ENCODE measurements at regions not wholly inside any gene's neighbourhood (a gene's known extent, or its start where the extent isn't known, plus 50 kb on each side); places are given as distances from the start of the nearest gene placed in this dataset.

GRCh38 chr5:68618501-68618900, 402.9 kb downstream of the PIK3R1 start:
- no peak for DNase-seq

- DNase-seq, result no peak
Measured at GRCh38 chr5:68627001-68627400, 411.4 kb downstream of the PIK3R1 start.

GRCh38 chr5:68628082-68628814, 412.7 kb downstream of the PIK3R1 start:
- no peak for DNase-seq

GRCh38 chr5:68630354-68630753, 414.8 kb downstream of the PIK3R1 start:
- DNase-seq, result no peak

GRCh38 chr5:68631884-68632283, 416.3 kb downstream of the PIK3R1 start:
- DNase-seq, result no peak

GRCh38 chr5:68641211-68641610, 425.7 kb downstream of the PIK3R1 start:
- no peak for DNase-seq

GRCh38 chr5:68643064-68643463, 427.5 kb downstream of the PIK3R1 start:
- DNase-seq, result no peak

- no peak for DNase-seq
Measured at GRCh38 chr5:68644971-68645370, 429.4 kb downstream of the PIK3R1 start.

- no peak for DNase-seq
Measured at GRCh38 chr5:68646144-68646543, 430.6 kb downstream of the PIK3R1 start.

- DNase-seq, result no peak
Measured at GRCh38 chr5:68647743-68648142, 432.2 kb downstream of the PIK3R1 start.

GRCh38 chr5:68648944-68649857, 433.6 kb downstream of the PIK3R1 start:
- DNase-seq, result no peak

- DNase-seq, result no peak
Measured at GRCh38 chr5:68652534-68652965, 437.0 kb downstream of the PIK3R1 start.

DNA sequence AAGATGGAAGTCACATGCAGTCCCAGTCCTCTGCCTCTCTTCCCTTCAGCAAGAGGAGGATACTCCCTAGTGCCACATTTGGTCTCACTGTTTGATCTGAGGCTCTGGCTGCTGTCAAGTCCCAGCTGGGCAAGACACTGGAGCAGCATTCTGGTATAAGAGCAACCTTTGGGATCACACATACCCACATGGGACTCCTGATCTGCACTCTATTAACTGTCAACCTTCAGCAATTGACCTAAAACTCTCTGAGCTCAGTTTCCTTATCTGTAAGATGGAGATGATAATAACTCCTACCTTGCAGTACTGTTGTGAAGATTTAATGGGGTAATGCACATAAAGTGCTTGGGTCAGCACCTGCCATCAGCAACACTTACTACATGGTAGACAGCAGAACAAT, 437.9 kb downstream of the PIK3R1 start:
- DNase-seq, result no peak

DNA sequence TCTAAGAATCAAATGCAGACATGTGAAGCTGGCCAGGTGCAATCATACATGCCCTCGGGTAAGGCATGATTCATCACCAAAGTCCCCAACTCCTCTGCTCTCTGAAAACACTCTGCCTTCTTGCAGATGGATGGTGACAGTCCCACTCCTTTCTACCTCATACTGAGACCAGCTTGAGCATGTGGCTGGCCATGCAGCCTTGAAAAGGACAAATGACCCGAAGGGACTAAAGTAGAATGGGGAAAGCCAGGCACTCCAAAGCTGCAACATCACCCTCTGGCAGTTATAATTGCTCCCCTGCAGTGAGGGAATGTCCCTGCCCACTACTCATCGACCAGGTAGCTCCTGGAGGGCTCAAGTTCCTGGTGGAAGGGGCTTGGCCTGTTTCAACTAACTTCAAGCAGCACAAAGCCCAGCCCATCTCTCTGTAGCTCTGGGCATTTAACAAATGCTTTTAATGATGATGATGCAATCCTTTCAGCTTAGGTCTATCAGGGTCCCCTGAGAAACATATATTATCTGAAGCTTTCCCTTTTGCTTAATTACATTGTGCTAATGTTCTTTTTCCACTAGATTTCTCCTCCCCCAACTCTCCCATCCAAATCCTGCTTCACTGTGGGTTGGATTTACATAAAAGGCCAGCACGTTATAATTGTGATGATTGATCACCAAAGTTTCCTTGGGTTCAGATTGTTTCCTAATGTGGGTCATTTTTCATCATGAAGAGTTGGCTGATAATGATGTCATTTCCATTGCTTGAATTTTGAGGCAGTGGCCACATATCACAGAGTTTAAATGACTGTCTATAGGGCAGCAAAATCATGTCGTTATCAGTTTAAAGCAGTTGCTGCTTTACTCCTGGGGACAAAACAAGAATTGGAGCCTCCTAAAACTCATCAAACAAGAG, 436.5 kb upstream of the SLC30A5 start:
- DNase-seq, result no peak

- no peak for DNase-seq
Measured at GRCh38 chr5:68658810-68659372, 434.9 kb upstream of the SLC30A5 start.

GRCh38 chr5:68659881-68660280, 433.9 kb upstream of the SLC30A5 start:
- DNase-seq, result no peak

DNA sequence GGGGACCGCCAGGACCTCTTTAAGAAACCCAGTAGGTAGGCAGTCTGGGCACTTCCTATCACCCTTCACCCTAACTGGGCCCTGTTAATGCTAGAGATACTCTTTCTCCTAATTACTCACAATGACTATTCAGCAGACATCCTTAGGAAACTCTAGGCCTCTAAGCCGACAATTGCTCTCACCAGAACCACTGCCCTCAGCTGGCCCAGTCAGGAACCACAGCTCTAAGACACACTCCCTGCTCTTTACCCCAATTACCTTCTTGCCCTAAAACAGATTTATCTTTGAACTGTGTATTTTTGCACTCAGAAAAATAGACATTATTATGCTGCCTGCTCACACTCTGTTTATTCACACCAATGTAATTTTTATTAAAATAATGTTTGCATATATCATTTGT, 432.6 kb upstream of the SLC30A5 start:
- no peak for DNase-seq

GRCh38 chr5:68662804-68663307, 431.0 kb upstream of the SLC30A5 start:
- DNase-seq, result no peak

- no peak for DNase-seq
Measured at GRCh38 chr5:68669864-68670575, 423.8 kb upstream of the SLC30A5 start.

DNA sequence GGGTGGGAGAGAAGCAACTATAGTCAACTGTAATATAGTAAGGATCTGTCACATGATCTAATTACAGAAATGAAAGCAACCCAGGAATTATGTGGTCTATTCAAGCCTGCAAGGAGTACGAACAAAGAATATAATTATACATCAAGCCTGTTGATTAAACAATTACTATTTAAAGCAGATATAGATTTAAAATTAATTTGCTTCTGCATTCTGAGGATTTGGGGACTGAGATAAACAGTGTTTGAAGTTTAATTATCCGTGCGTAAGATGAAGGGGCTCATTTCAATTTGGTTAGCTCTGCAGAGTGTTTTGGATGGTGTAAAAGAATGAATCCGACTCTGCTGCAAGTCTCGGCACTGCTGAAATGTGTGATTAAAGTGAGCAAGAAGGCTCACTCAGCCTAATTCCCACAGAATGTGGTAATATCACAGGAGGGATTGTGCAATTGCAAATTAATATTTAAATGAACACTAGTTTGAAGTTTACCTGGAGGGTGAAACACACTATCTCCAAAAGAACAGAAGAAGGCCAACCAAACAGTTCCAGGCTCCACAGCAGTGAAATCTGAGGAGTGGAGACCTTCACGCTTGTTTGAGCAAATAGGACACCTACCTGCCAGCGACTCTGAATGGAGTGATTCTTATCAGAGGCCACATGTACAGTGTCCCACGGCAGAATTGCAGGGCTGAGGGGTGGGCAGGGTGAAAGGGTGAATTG, 420.6 kb upstream of the SLC30A5 start:
- DNase-seq, result no peak

DNA sequence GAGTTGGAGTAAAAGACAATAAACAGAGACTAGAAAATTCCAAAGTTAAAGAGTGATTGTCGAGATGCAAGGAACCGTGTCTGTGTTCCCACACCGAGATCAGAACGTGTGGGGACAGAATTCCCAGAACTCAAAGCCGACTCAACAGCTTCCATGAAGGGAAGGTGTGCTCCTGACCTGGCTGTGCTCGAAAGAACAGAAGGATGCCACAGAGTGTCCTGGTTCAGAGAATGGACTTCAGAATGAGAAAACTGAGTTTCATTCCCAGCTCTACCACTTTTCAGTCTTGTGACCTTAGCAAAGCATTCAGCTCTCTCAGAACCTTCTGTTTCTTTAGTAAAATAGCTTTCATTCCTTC, 420.0 kb upstream of the SLC30A5 start:
- DNase-seq, result no peak
